ENCODE measurements at regions not wholly inside any gene's neighbourhood (a gene's known extent, or its start where the extent isn't known, plus 50 kb on each side); places are given as distances from the start of the nearest gene placed in this dataset.
A peak's percentile ranks its signal among the peaks of the same experiment; 100 is the strongest.
"Not testable (repeated sequence)": the region's sequence is repeated elsewhere in the genome, so short reads cannot be mapped to it uniquely, and the experiment has no call there.

GRCh38 chr6:49370518-49370917, 92.5 kb downstream of the MMUT start:
- no peak for DNase-seq (ENCODE audit: low read depth in 2 of 2)

- DNase-seq (ENCODE audit: low read depth in 2 of 2) = no peak
Measured at GRCh38 chr6:49366539-49366938, 96.5 kb downstream of the MMUT start.

GRCh38 chr6:49348561-49348960, 114.5 kb downstream of the MMUT start:
- DNase-seq (ENCODE audit: low read depth in 2 of 2) = no peak

- no peak for DNase-seq (ENCODE audit: low read depth in 2 of 2)
Measured at GRCh38 chr6:49342410-49342809, 120.6 kb downstream of the MMUT start.

GRCh38 chr6:49341869-49342268, 121.2 kb downstream of the MMUT start:
- DNase-seq (ENCODE audit: low read depth in 2 of 2) = no peak

- no peak for DNase-seq (ENCODE audit: low read depth in 2 of 2)
Measured at GRCh38 chr6:49339096-49339495, 124.0 kb downstream of the MMUT start.

- DNase-seq (ENCODE audit: low read depth in 2 of 2) = no peak
Measured at GRCh38 chr6:49336514-49337131, 126.4 kb downstream of the MMUT start.

GRCh38 chr6:49333345-49334125, 129.5 kb downstream of the MMUT start:
- peak; percentile 40 to 47 for DNase-seq (ENCODE audit: low read depth in 2 of 2)

- DNase-seq (ENCODE audit: low read depth in 2 of 2) = no peak
Measured at GRCh38 chr6:49332781-49333180, 130.3 kb downstream of the MMUT start.

GRCh38 chr6:49329186-49329585, 133.9 kb downstream of the MMUT start:
- no peak for DNase-seq (ENCODE audit: low read depth in 2 of 2)

GRCh38 chr6:49328051-49328744, 134.9 kb downstream of the MMUT start:
- DNase-seq (ENCODE audit: low read depth in 2 of 2) = no peak

GRCh38 chr6:49327571-49327970, 135.5 kb downstream of the MMUT start:
- DNase-seq (ENCODE audit: low read depth in 2 of 2) = no peak

GRCh38 chr6:49327005-49327404, 136.0 kb downstream of the MMUT start:
- DNase-seq (ENCODE audit: low read depth in 2 of 2) = no peak

- peak; percentile 53 to 62 for DNase-seq (ENCODE audit: low read depth in 2 of 2)
Measured at GRCh38 chr6:49326347-49326746, 136.7 kb downstream of the MMUT start.

GRCh38 chr6:49325891-49326290, 137.2 kb downstream of the MMUT start:
- no peak for DNase-seq (ENCODE audit: low read depth in 2 of 2)

GRCh38 chr6:49322861-49323260, 140.2 kb downstream of the MMUT start:
- DNase-seq (ENCODE audit: low read depth in 2 of 2) = no peak

GRCh38 chr6:49321561-49322072, 141.4 kb downstream of the MMUT start:
- no peak for DNase-seq (ENCODE audit: low read depth in 2 of 2)

GRCh38 chr6:49305010-49305409, 158.0 kb downstream of the MMUT start:
- DNase-seq (ENCODE audit: low read depth in 2 of 2) = no peak

- not testable (repeated sequence) for DNase-seq (ENCODE audit: low read depth in 2 of 2)
Measured at GRCh38 chr6:49304393-49304792, 158.7 kb downstream of the MMUT start.

- no peak for DNase-seq (ENCODE audit: low read depth in 2 of 2)
Measured at GRCh38 chr6:49300911-49301310, 162.1 kb downstream of the MMUT start.

GRCh38 chr6:49300443-49300842, 162.6 kb downstream of the MMUT start:
- DNase-seq (ENCODE audit: low read depth in 2 of 2) = no peak

GRCh38 chr6:49299279-49299678, 163.8 kb downstream of the MMUT start:
- no peak for DNase-seq (ENCODE audit: low read depth in 2 of 2)

- no peak for DNase-seq (ENCODE audit: low read depth in 2 of 2)
Measured at GRCh38 chr6:49284180-49284579, 178.9 kb downstream of the MMUT start.
